ENCODE measurements at regions not wholly inside any gene's neighbourhood (a gene's known extent, or its start where the extent isn't known, plus 50 kb on each side); places are given as distances from the start of the nearest gene placed in this dataset.
A peak's percentile ranks its signal among the peaks of the same experiment; 100 is the strongest.

- H3K27me3 Mint-ChIP-seq: no peaks in the 10 kb centered on the region
- H3K27ac Mint-ChIP-seq: peak overlapping the region; percentile 93
- ATAC-seq: no peak
- peaks cover 46% of the 10 kb centered on the region for H3K4me1 Mint-ChIP-seq
- CTCF ChIA-PET: interaction anchor here (0.9 to 4.2 kb wide), 11 partner anchors 9 to 111 kb away, joined by 3 to 29 read pairs (median 5); no protein-coding TSS in a partner anchor
- H3K36me3 Mint-ChIP-seq: peaks cover 8% of the 10 kb centered on the region
- peak; percentile 48 for DNase-seq
- no peaks in the 10 kb centered on the region for H3K9me3 Mint-ChIP-seq (ENCODE audit: low read depth)
- peak overlapping the region; percentile 87 for H3K4me3 Mint-ChIP-seq
These were observed 54.0 kb upstream of the ECE1 start for GRCh38 chr1:21344098-21344749.

- CTCF ChIA-PET: interaction anchor here (1.1 to 4.2 kb wide), 5 partner anchors 8 to 88 kb away, joined by 3 to 29 read pairs (median 19); no protein-coding TSS in a partner anchor
- Mint-ChIP-seq H3K27me3 (no peaks in the 10 kb centered on the region), H3K9me3 (ENCODE audit: low read depth) (no peaks in the 10 kb centered on the region), H3K4me1 (peaks cover 55% of the 10 kb centered on the region), H3K4me3 (peak overlapping the region; percentile 87), H3K27ac (peak overlapping the region; percentile 93), H3K36me3 (peaks cover 8% of the 10 kb centered on the region)
- peak; percentile 76 for DNase-seq
- peak; percentile 35 for ATAC-seq
These were observed 52.9 kb upstream of the ECE1 start for GRCh38 chr1:21342961-21343838.

GRCh38 chr1:21341517-21342078, 51.3 kb upstream of the ECE1 start:
- Mint-ChIP-seq H3K27ac (no peak overlapping the region), H3K36me3 (peaks cover 11% of the 10 kb centered on the region), H3K4me1 (peaks cover 69% of the 10 kb centered on the region), H3K27me3 (no peaks in the 10 kb centered on the region), H3K4me3 (no peak overlapping the region), H3K9me3 (ENCODE audit: low read depth) (no peaks in the 10 kb centered on the region)
- DNase-seq (no peak), ATAC-seq (no peak)
- CTCF ChIA-PET: interaction anchor here (4.2 kb wide), 1 partner anchor 72 kb away, joined by 19 read pairs; no protein-coding TSS in a partner anchor

GRCh38 chr1:21341022-21341421, 50.8 kb upstream of the ECE1 start:
- DNase-seq: no peak
- Mint-ChIP-seq H3K27me3 (no peaks in the 10 kb centered on the region), H3K36me3 (peaks cover 11% of the 10 kb centered on the region), H3K27ac (peak overlapping the region; percentile 1), H3K4me1 (peaks cover 73% of the 10 kb centered on the region), H3K9me3 (ENCODE audit: low read depth) (no peaks in the 10 kb centered on the region), H3K4me3 (no peak overlapping the region)
- CTCF ChIA-PET: no interaction called here
- no peak for ATAC-seq

- H3K9me3 Mint-ChIP-seq (ENCODE audit: low read depth): no peaks in the 10 kb centered on the region
- no peaks in the 10 kb centered on the region for H3K27me3 Mint-ChIP-seq
- H3K36me3 Mint-ChIP-seq: peaks cover 11% of the 10 kb centered on the region
- H3K4me3 Mint-ChIP-seq: no peak overlapping the region
- ATAC-seq (no peak), DNase-seq (no peak)
- peaks cover 80% of the 10 kb centered on the region for H3K4me1 Mint-ChIP-seq
- H3K27ac Mint-ChIP-seq: no peak overlapping the region
- CTCF ChIA-PET: no interaction called here
These were observed 50.1 kb upstream of the ECE1 start for GRCh38 chr1:21340230-21340945.

Data from activated CD8-positive, alpha-beta memory T cell treated with anti-CD3 and anti-CD28 coated beads, Interleukin-2, amount 10 ng/mL, durations not matched to agents 7 days and 5 days (primary cell).